Gastrocnemius medialis (tissue), 4 donors: ENCODE measurements at regions not wholly inside any gene's neighbourhood (a gene's known extent, or its start where the extent isn't known, plus 50 kb on each side); places are given as distances from the start of the nearest gene placed in this dataset.

Source experiments
- CTCF ChIP-seq, 5 experiments: fragments of 450-650 bp in 3 of 5; fragments of 200-600 bp in 2 of 5; sonication (generic) in 2 of 5; IDR thresholded peaks in 4 of 5; conservative IDR thresholded peaks in 1 of 5; 1 replicate in 4 of 5; 2 replicates in 1 of 5; pipeline ENCODE4 v1.5.1; 2016 to 2019; ENCODE audit warnings: antibody characterized with exemption in 5 of 5, mild to moderate bottlenecking in 3 of 5, moderate library complexity in 3 of 5
- POLR2A ChIP-seq, 2 donors: fragments of 450-650 bp; IDR thresholded peaks; one replicate each; pipeline ENCODE4 v1.6.1; 2017; ENCODE audit warnings: antibody characterized with exemption in 2 of 2, mild to moderate bottlenecking in 2 of 2, moderate library complexity in 2 of 2

DNA sequence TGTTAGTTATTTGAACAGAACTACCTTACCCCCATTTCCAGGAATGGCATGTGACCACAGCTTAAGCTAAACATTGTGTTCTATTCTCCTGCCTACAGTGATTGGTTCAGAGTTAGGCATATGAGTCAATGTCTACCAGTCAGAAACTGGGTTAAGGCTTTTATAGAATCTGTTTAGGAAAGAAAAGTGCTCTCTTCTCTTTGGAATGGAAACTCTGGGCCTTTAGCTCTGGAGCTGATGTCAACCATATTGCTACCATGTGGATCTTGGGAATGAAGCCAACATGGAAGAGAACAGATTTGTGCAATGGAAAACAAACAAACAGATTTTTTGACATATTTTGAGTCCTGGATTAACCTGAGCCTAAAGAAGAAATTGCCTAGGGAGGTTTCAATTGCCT, 488.9 kb upstream of the TNC start:
- TF ChIP-seq CTCF (IDR thresholded peaks at IDR 0.05 in 4 of 5, conservative IDR thresholded peaks at IDR 0.05 in 1 of 5) (no peak), POLR2A (IDR thresholded peaks at IDR 0.05) (no peak)
